Mesenchymal stem cell (in vitro differentiated cells and primary cell): ENCODE measurements at regions not wholly inside any gene's neighbourhood (a gene's known extent, or its start where the extent isn't known, plus 50 kb on each side); places are given as distances from the start of the nearest gene placed in this dataset.

Experiments
- DNase-seq: peaks from one replicate; pipeline ENCODE4 v3.0.0-alpha.2; 2013
- H2AFZ ChIP-seq: one replicate; pipeline ENCODE4 v1.6.1; 2013; ENCODE audit warnings: low read depth, mild to moderate bottlenecking, control low read depth, inconsistent platforms, low read length, moderate library complexity
- H2AK5ac ChIP-seq: 2 replicates; pipeline ENCODE4 v1.6.1; 2013; ENCODE audit warnings: low read length, moderate library complexity, mild to moderate bottlenecking, inconsistent platforms; ENCODE audit not compliant: severe bottlenecking
- H2BK120ac ChIP-seq: one replicate; pipeline ENCODE4 v1.6.1; 2013; ENCODE audit warnings: low read depth, mild to moderate bottlenecking, inconsistent platforms, low read length, moderate library complexity
- H2BK12ac ChIP-seq, 2 experiments: one replicate each; pipeline ENCODE4 v1.6.1; 2013; ENCODE audit warnings: inconsistent platforms in 2 of 2, low read length in 2 of 2, mild to moderate bottlenecking in 2 of 2, moderate library complexity in 2 of 2, control low read depth in 1 of 2
- H2BK15ac ChIP-seq: one replicate; pipeline ENCODE4 v1.6.1; 2013; ENCODE audit warnings: mild to moderate bottlenecking, low read depth, inconsistent platforms; ENCODE audit not compliant: poor library complexity, severe bottlenecking
- H2BK5ac ChIP-seq: 2 replicates; pipeline ENCODE4 v1.6.1; 2013; ENCODE audit warnings: low read depth, mild to moderate bottlenecking, low read length, control low read depth, inconsistent platforms; ENCODE audit not compliant: poor library complexity, severe bottlenecking
- H3K14ac ChIP-seq, 2 experiments: one replicate each; pipeline ENCODE4 v1.6.1; 2013; ENCODE audit warnings: inconsistent platforms in 2 of 2, low read length in 2 of 2, control low read depth in 1 of 2, mild to moderate bottlenecking in 1 of 2, moderate library complexity in 1 of 2
- H3K18ac ChIP-seq, 2 experiments: one replicate each; pipeline ENCODE4 v1.6.1; 2013; ENCODE audit warnings: inconsistent platforms in 2 of 2, low read length in 2 of 2, control low read depth in 1 of 2, low read depth in 1 of 2, mild to moderate bottlenecking in 1 of 2
- H3K23ac ChIP-seq, 2 experiments: one replicate each; pipeline ENCODE4 v1.6.1; 2013; ENCODE audit warnings: inconsistent platforms in 2 of 2, low read length in 2 of 2, mild to moderate bottlenecking in 2 of 2, moderate library complexity in 2 of 2, control low read depth in 1 of 2
- H3K27ac ChIP-seq: 2 replicates; pipeline ENCODE4 v1.5.1; 2013; ENCODE audit warnings: mild to moderate bottlenecking, moderate library complexity, low read length, control low read depth, inconsistent platforms; ENCODE audit not compliant: poor library complexity, severe bottlenecking
- H3K27me3 ChIP-seq, 2 experiments: 2 replicates each; pipeline versions ENCODE4 v1.6.1 to v1.7.0; 2013; ENCODE audit warnings: low read length in 2 of 2, mild to moderate bottlenecking in 2 of 2, moderate library complexity in 2 of 2, control low read depth in 1 of 2, inconsistent platforms in 1 of 2; ENCODE audit not compliant: control insufficient read depth in 1 of 2, insufficient read depth in 1 of 2
- H3K36me3 ChIP-seq, 2 experiments: 2 replicates each; pipeline versions ENCODE4 v1.6.1 to v1.7.0; 2013; ENCODE audit warnings: low read length in 2 of 2, control low read depth in 1 of 2, inconsistent platforms in 1 of 2, low read depth in 1 of 2, mild to moderate bottlenecking in 1 of 2; ENCODE audit not compliant: insufficient read depth in 2 of 2, control insufficient read depth in 1 of 2
- H3K4ac ChIP-seq, 2 experiments: one replicate each; pipeline ENCODE4 v1.6.1; 2013; ENCODE audit warnings: inconsistent platforms in 2 of 2, low read length in 2 of 2, mild to moderate bottlenecking in 2 of 2, moderate library complexity in 2 of 2, control low read depth in 1 of 2, low read depth in 1 of 2
- H3K4me1 ChIP-seq: 2 replicates; pipeline ENCODE4 v1.6.1; 2013; ENCODE audit warnings: low read depth, low read length, control low read depth; ENCODE audit not compliant: control insufficient read depth, insufficient read depth
- H3K4me2 ChIP-seq: 2 replicates; pipeline ENCODE4 v1.6.1; 2013; ENCODE audit warnings: low read length, mild to moderate bottlenecking, inconsistent platforms; ENCODE audit not compliant: poor library complexity, severe bottlenecking
- H3K4me3 ChIP-seq, 2 experiments: 2 replicates each; pipeline versions ENCODE4 v1.5.1 to v1.7.0; 2013; ENCODE audit warnings: low read length in 2 of 2, mild to moderate bottlenecking in 2 of 2, control low read depth in 1 of 2, low read depth in 1 of 2; ENCODE audit not compliant: insufficient read depth in 1 of 2
- H3K79me1 ChIP-seq: replicated peaks from 2 replicates; pipeline ENCODE4 v1.6.1; 2013; ENCODE audit warnings: mild to moderate bottlenecking, control low read depth, low read length, inconsistent platforms; ENCODE audit not compliant: poor library complexity, severe bottlenecking
- H3K9ac ChIP-seq: 2 replicates; pipeline ENCODE4 v1.7.0; 2013; ENCODE audit warnings: mild to moderate bottlenecking, low read length, moderate library complexity
- H3K9me3 ChIP-seq: 2 replicates; pipeline ENCODE4 v1.7.0; 2013; ENCODE audit warnings: mild to moderate bottlenecking, low read length; ENCODE audit not compliant: control insufficient read depth
- H4K8ac ChIP-seq: one replicate; pipeline ENCODE4 v1.6.1; 2013; ENCODE audit warnings: inconsistent platforms, mild to moderate bottlenecking, low read length, moderate library complexity
- H4K91ac ChIP-seq: one replicate; pipeline ENCODE4 v1.6.1; 2013; ENCODE audit warnings: mild to moderate bottlenecking, low read length, inconsistent platforms
- WGBS: methylation state at CpG from one replicate; pipeline ENCODE4 v1.1.7; 2013; ENCODE audit warnings: mixed read lengths; 5-methylcytosine and 5-hydroxymethylcytosine counted together

GRCh38 chr20:40545478-40545877, 143.6 kb downstream of the MAFB start:
- Histone ChIP-seq H3K18ac (no peak overlapping the region), H3K4ac (no peak overlapping the region), H2BK15ac (no peak overlapping the region), H3K9me3 (no peaks in the 10 kb centered on the region), H4K91ac (no peak overlapping the region), H2AFZ (no peak overlapping the region), H3K36me3 (no peaks in the 10 kb centered on the region), H2BK5ac (no peak overlapping the region), H2BK12ac (no peak overlapping the region), H2BK120ac (no peak overlapping the region), H3K9ac (no peak overlapping the region), H2AK5ac (no peak overlapping the region), H3K4me1 (no peaks in the 10 kb centered on the region), H3K4me2 (no peak overlapping the region), H3K27me3 (peaks cover 0 to 4% of the 10 kb centered on the region in 2 experiments), H3K79me1 (no peaks in the 10 kb centered on the region), H3K4me3 (no peak overlapping the region), H3K27ac (no peak overlapping the region), H4K8ac (no peak overlapping the region), H3K14ac (no peak overlapping the region), H3K23ac (no peak overlapping the region)
- WGBS = 95% methylated on average over 2 of the region's 2 CpGs
- DNase-seq = no peak

GRCh38 chr20:40542065-40542464, 147.0 kb downstream of the MAFB start:
- H4K91ac ChIP-seq = no peak overlapping the region
- no peak overlapping the region for H3K18ac ChIP-seq
- peaks cover 3 to 4% of the 10 kb centered on the region in 2 experiments for H3K27me3 ChIP-seq
- H2BK15ac ChIP-seq = no peak overlapping the region
- no peak overlapping the region for H3K4me3 ChIP-seq
- H3K14ac ChIP-seq = no peak overlapping the region
- no peaks in the 10 kb centered on the region for H3K4me1 ChIP-seq
- no peak overlapping the region for H3K9ac ChIP-seq
- H2BK120ac ChIP-seq = no peak overlapping the region
- no peak overlapping the region for H2AFZ ChIP-seq
- H3K23ac ChIP-seq = no peak overlapping the region
- no peak overlapping the region for H3K4ac ChIP-seq
- no peak overlapping the region for H2BK5ac ChIP-seq
- no peak overlapping the region for H2AK5ac ChIP-seq
- no peak overlapping the region for H2BK12ac ChIP-seq
- no peak overlapping the region for H4K8ac ChIP-seq
- no peak overlapping the region for H3K4me2 ChIP-seq
- H3K27ac ChIP-seq = no peak overlapping the region
- WGBS = 84% methylated on average over 2 of the region's 2 CpGs
- H3K79me1 ChIP-seq = no peaks in the 10 kb centered on the region
- DNase-seq = no peak
- H3K36me3 ChIP-seq = no peaks in the 10 kb centered on the region
- no peaks in the 10 kb centered on the region for H3K9me3 ChIP-seq

GRCh38 chr20:40540166-40540565, 148.9 kb downstream of the MAFB start:
- 87% methylated on average over 1 of the region's 2 CpGs for WGBS
- Histone ChIP-seq H3K18ac (no peak overlapping the region), H2BK15ac (no peak overlapping the region), H3K36me3 (no peaks in the 10 kb centered on the region), H2BK5ac (no peak overlapping the region), H3K9me3 (no peaks in the 10 kb centered on the region), H2BK120ac (no peak overlapping the region), H3K79me1 (no peaks in the 10 kb centered on the region), H3K9ac (no peak overlapping the region), H3K4ac (no peak overlapping the region), H2AFZ (no peak overlapping the region), H4K91ac (no peak overlapping the region), H4K8ac (no peak overlapping the region), H3K14ac (no peak overlapping the region), H3K4me1 (no peaks in the 10 kb centered on the region), H3K23ac (no peak overlapping the region), H3K27me3 (peaks cover 3 to 4% of the 10 kb centered on the region in 2 experiments), H3K4me3 (no peak overlapping the region), H2BK12ac (no peak overlapping the region), H3K27ac (no peak overlapping the region), H3K4me2 (no peak overlapping the region), H2AK5ac (no peak overlapping the region)
- DNase-seq = no peak

GRCh38 chr20:40538131-40538530, 150.9 kb downstream of the MAFB start:
- Histone ChIP-seq H3K27ac (no peak overlapping the region), H3K27me3 (peaks cover 5 to 9% of the 10 kb centered on the region in 2 experiments), H4K8ac (no peak overlapping the region), H3K4me2 (no peak overlapping the region), H2AK5ac (no peak overlapping the region), H3K18ac (no peak overlapping the region), H4K91ac (no peak overlapping the region), H2BK12ac (no peak overlapping the region), H3K9me3 (peaks cover 4% of the 10 kb centered on the region), H3K14ac (no peak overlapping the region), H3K4me1 (no peaks in the 10 kb centered on the region), H2AFZ (no peak overlapping the region), H3K4ac (no peak overlapping the region), H3K23ac (no peak overlapping the region), H2BK5ac (no peak overlapping the region), H3K36me3 (no peaks in the 10 kb centered on the region), H2BK120ac (no peak overlapping the region), H3K4me3 (no peak overlapping the region), H3K79me1 (no peaks in the 10 kb centered on the region), H2BK15ac (no peak overlapping the region), H3K9ac (no peak overlapping the region)
- WGBS = 76% methylated on average over 3 of the region's 3 CpGs
- DNase-seq = no peak
